Cerebellar cortex (tissue), 1 donor: ENCODE measurements at regions not wholly inside any gene's neighbourhood (a gene's known extent, or its start where the extent isn't known, plus 50 kb on each side); places are given as distances from the start of the nearest gene placed in this dataset.

Source experiments
- DNase-seq: peaks from one replicate; pipeline ENCODE4 v3.0.0-alpha.2; 2015; ENCODE audit warnings: low spot score

DNA sequence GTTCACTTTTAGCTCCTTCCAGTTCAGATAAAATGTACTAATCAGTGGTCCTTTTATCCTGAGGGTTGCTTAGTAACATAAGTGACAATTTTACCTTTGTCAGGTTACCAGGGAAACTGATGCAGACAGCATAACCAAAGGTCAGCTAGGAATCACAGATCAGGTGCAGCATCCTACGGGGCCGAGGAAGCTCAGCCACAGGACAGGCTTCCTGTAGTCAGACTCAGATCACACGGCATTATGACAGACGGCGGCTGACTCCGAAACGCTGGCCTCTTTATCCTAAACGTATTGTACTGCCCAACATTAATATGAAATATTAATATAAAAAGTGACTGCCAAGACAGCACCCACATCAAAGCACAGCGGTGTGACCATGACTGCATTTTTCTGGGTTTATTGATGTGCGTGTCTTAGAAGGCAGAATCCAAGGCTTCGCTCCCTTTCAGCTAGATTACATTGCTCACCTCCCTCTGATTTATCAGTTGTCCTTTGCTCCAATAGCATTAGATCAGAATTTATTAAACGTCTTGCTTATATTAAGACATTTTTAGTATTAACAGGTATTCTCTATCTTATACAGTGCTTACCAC is 444.5 kb downstream of the CMPK2 start:
- DNase-seq = no peak

DNA sequence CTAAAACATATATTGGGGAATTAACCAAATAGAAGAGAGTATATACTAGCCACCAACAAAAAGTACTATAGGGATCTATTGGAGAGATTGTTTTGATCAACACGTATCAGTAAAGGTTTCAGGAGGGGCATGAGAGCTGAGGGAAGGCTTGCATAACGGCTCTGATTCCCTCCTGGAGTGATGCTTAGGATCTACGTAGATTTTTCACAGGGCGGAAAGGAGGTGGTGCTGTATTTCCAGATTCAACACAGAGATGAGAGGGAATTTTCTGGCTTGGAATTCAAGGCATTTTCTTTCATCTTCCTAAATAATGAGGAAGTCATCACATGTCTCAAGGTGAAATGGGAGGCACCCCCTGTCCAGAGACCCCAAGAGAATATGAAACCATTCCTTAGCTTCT is 443.8 kb downstream of the CMPK2 start:
- no peak for DNase-seq

DNA sequence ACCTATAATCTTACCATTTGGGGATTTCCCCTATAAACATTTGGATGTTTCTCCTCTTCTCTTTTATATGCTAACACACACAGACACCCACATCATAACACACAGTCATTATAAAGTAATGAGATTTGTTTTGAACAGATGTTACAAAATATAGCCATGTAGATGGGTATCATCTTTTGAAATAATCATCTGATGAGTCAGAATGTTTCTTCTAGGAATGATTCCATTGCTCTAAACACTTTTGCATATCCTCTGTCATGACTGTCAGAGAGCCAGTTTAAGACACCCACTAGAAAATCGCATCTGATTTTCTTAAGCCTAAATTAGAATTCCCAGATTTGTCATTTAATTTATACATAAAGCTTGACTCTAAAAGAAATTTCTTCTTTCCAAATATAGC is 442.6 kb downstream of the CMPK2 start:
- no peak for DNase-seq

DNA sequence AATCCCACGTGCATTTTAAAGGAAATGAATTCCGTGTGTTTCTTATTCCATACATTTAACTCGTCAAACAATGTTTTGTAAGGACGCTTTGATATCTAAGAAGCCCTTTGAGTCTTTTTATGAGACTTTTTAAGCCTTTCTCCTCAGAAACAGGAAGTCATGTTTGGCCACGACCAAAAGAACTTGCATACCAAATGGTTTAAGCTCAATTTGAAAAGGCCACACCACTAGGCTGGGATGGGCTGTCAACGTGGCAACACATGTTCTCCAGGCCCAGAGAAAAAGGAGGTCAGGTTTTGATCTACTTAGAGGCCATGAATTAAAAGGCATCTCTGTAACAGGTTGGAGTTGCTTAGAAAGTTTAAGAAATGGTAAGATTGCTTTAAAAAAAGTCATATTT is 441.8 kb downstream of the CMPK2 start:
- no peak for DNase-seq

DNA sequence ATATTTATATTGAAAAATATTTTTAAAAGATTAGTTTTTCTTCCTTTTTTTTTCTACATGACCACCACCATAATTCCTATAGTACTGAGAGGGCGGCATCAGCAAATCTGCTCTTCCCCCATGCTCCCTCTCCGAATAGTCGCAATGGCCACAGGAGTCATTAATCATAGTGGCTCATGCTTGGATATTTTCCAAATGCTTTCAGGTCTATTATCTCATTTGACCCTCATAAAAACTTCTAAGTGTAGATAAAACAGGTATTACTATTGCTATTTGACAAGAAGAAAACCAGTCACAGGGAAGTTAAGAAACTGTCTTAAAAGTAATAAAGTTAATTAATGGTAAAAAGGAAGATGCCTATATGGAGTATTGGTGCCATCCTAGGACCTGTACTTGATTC is 440.7 kb downstream of the CMPK2 start:
- no peak for DNase-seq

DNA sequence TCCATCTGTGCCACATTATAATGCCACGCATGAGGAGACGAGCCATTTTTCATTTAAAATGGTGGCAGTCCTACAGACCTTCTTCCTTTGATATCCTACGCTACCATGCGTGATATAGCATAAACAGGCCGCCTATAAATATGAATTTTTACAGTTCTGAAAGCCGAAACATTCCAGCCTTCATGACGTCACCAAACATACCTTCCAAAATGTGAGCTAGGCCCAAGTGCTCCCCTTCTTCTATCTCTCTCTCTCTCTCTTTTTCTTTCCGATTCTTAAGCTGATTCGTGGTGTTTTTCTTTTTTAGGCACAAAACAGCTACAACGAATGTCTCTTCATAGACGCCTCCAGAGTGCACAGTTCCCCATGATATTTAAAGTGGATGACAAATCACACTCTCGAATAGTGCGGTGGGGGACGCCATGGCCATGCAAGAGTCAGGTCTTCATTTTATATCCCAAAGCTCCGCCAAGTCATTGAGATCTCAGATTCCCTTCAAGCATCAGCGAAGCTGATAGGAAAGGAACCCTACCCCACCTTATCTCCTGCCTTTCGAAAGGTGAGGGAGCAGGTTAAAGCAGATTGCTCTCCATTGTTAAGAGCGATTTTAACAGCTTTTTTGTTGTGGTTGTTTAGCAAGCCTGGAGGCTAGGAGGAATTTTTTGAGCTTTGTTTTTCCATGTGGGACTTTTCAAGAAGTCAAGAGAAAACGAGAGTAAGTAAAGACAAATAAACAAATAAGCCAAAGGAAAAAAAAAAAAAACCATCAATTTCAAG is 436.3 kb downstream of the CMPK2 start:
- DNase-seq = no peak

DNA sequence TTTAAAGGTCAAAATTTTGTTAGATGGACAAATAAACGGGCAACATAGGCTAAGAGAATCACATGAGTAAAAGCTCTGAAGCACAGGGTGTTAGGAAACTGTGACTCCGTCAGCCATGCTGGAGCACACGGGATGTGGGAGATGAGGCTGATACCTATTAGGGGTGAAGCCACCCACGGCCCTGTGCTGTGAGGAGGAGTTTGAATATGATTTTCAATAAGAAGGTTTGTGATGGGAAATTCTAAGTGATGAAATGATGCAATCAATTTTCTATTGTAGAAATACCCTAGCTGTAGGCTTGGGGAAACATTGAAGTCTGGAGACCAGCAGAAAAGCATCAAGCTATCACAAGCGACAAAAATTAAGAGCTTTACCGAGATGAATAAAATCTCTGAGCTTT is 431.3 kb downstream of the CMPK2 start:
- no peak for DNase-seq

DNA sequence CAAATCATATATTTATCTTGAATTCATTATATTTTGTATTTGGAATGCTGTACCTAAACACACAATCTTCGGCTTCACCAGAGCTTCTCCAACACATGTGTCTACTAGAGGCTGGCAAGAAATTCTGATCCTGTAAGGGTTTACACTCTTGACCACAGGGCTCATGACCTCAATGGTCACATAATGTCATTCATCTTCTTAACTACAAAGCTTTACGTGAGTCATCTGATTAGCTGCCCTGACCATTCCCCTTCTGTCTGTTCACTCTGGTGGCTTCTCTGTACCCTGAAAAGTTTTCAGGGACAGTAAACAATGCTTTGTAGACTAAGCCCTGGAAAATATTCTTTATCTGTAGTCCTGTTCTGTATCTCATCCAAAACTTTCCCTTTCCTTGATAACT is 423.9 kb downstream of the CMPK2 start:
- no peak for DNase-seq

DNA sequence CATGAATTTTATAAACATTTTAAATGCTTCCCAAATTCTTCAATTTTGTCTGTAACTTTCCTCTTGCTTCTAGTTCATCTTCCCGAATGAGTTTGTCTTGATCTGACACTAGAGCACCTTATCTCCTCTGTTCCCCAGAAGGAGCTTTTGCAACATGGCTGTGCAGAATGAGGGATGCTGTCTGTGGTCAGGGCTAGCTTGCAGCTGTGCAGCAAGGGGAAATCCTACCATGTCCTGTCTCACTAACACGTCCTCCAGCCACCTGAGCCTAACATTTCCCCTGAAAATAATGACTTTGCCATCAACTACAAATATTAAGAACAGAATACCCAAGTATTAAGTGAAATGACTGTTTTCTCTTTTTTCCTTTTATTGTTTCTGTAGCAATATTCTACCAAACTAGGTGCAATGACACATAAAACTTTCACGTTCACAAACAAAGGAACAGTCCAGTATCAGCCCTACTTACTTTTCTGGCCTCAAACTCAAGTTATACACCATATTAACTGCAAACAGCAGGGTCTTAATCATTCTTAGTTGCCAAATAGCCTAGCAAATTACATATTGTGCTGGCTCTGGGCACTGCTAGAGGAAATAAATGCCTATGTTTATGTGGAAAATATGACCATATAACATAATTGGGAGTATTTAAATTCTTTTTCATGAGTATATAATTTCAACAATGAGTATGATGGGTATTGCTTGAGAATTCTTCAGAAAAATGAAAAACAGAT is 423.3 kb downstream of the CMPK2 start:
- no peak for DNase-seq

DNA sequence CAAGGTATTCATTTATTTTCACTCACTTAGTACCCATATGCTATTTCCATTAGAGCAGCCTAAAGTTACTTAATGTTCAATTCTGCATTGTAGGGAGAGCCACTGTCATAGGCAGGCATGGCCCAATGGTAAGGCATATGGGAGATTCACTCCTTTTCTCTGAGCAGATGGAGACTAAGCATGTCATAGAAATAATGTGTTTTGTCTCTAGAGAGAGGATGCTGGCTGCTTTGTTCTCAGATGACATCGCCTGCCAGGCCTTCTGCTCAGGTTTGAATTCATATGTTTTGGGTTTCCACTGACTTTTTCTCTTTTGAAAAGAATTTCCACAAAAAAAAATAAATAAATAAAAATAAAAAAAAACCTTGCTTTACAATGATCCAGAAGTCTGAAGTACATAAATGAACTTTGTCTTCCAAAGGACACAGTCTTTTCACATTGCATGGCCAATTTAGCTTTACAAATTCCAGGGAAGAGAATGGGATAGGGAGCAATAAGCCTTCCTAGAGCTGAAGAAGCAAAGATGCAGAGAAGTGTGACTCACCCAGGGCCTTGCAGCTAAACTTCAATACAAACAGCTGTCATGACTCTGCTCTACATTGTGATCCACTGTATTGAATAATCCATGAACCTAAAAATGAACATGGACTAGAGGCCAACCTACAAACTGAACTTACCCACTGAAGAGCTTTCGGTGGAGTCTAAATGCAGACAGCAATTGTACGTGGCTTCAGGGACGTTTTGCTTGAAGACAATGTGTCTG is 422.5 kb downstream of the CMPK2 start:
- no peak for DNase-seq

DNA sequence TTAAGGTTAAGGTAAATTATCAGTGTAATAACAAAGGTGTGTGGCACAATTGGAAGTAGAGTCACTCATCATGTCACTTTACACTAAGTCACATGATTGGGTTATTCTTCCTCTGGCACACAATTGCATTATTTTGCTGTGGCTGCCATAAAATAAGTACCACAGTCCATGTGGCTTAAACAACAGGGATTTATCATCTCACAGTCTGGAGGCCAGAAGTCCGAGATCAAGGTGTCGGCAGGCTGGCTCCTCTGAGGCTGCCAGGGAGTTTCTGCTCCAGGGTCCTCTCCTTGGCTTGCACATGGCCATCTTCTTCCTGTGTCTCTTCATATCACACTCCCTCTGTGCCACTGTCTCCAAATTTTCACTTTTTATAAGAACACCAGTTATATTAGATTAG is 421.2 kb downstream of the CMPK2 start:
- no peak for DNase-seq

DNA sequence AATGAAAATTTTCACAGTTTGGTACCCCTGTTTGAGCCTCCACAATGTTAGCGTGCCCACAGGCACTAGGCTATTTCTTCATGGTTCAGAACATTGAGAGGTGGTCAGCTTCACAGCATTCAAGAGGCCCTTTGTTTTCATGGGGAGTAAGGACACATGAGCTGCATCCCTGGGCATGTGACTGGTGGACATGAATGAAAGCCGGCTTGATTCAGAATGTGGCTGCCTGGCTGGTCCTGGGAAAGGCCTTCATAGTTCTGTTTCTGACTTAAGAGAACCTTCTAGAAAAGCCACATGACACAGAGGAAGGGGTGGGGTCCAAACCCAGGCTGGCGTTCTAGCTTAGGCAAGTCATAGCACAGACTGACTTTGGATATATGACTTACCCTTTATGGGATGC is 420.6 kb downstream of the CMPK2 start:
- DNase-seq = no peak

DNA sequence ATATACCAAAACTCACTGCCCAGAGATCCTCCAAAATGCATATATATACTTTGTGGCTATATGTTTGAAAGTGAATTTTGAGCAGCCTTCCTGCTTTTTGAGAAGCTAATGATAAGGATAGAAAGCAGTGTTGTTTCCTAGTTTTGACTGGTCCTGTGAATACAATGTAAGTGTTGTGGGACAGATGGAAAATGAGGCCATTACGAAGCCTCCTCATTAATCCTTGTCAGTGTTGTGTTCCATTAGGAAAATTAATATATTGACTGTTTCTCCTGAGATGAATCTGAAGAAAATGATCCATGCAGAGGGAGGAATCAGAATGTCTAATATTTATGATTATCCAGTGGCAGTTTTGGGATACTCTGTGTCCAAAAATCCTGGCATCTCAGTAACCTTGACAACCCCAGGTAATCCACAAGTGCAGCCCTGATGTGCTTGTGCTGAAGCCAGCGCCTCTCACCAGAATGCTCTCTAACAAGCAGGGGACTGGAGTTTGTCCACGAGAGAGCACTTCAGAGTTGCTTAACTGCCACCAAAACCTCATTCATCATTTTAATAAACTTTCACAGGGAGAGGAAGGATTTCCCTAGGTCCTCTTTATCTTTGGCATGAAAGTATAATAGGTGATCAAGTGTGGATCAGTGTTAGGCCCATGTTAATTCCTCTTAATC is 418.6 kb downstream of the CMPK2 start:
- DNase-seq = no peak

DNA sequence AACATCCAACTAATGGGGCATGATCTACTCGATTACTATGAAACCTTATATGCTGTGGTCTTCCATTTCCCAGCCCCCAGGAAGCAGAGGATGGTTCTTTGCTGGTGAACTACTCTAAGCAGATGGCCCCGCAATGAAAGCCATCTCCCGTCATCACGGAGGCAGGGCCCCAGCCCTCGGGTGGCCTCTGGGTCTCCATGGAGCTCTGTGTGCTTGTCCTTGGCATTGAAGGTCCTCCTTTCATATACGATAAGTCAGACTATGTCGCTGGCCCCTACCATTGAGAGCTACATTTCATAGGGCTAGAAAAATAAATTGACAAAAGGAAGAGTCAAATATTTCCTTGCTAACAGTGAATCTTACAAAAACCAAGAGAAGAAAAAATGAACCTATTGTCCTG is 416.8 kb downstream of the CMPK2 start:
- no peak for DNase-seq

DNA sequence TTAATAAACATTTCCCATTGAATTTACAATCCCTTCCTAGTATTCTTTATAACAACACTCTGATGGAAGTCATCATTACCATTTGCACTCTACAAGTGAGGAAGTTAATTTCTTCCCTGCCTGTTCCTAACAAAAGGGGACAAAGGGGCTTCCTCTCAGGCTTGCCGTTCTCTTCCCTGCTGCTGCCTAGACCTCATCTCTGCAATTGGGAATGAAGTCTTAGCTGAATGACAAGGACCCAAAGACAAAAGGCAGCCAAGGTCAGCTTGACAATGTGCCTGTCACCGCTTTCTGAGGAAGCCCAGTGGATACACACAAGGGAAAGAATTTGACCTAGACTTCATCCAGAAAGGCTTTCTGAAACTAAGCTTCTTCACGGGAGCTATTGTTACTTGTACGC is 416.4 kb downstream of the CMPK2 start:
- no peak for DNase-seq

DNA sequence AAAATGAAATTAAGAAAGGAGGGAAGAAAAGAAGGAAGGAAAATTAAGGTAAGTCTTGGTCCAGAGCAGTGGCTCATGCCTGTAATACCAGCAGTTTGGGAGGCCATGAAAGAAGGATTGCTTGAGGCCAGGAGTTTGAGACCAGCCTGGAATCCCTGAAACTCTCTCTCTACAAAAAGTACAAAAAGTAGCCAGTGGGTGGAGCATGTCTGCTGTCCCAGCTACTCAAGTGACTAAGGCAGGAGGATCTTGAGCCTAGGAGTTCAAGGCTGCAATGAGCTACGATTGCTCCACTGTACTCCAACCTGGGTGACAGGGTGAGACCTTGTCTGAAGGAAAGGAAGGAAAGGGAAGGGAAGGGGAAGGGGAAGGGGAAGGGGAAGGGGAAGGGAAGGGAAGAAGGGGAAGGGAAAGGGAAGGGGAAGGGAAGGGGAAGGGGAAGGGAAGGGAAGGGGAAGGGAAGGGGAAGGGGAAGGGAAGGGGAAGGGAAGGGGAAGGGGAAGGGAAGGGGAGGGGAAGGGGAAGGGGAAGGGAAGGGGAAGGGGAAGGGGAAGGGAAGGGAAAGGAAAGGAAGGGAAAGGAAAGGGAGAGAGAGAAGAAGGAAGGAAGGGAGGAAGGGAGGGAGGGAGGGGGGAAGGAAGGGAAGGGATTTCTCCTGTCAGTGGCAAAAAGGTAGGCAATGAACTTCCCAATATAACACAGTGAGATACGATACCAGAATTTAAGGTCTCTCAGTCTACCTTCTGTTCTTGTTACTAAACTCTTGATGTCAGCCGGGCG is 412.8 kb downstream of the CMPK2 start:
- DNase-seq = no peak

DNA sequence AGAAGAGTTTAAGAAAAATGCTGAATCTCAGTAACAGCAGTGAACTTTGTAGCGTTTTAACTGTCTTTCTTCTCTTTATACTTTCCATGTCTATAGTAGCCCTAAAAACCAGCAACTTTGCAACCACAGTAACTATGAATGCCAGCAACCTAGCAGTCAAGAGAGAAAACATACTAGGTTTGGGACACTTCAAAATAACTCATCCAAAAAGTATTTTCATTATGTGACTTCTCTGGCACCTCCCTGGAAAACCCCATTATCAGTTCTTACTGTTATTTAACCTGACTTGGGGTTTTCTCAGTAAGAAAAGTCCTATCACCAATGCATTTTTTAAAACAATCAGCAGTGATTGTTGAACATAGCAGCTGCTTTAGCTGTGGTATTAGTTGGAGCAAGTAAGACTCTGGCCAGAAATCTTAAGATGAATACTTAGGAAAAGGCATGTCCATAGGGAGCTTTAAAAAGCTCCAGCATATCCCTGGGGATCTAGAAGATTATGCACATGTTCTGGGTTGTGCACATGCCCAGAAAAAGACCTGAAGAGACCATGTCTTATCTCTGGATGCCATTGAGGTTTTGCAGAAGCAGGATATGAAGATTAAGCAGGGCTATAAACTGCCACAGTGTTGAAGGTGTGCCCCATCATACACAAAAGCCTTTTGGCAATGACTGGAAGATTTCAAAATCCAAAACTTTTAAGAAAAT is 411.3 kb downstream of the CMPK2 start:
- DNase-seq = no peak

DNA sequence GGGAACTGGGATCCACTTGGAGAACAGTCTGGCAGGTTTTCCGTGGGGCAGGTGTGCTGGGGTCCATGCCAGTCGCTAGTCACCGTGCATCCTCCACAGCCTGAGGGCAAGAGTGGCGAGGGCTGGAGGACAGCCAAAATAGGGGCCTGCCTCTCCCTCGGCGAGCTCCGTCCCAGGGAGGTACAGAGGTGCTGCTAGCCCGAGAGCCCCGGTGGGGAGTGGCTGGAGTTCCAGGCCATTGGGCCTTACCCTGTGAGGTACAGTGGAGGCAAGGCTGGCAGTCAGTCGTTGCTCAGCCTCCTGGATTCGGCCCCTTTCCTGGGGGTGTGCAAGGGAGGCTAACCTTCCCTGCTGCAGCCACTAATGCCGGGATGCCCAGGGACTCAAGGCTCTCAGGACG is 406.6 kb downstream of the CMPK2 start:
- no peak for DNase-seq

DNA sequence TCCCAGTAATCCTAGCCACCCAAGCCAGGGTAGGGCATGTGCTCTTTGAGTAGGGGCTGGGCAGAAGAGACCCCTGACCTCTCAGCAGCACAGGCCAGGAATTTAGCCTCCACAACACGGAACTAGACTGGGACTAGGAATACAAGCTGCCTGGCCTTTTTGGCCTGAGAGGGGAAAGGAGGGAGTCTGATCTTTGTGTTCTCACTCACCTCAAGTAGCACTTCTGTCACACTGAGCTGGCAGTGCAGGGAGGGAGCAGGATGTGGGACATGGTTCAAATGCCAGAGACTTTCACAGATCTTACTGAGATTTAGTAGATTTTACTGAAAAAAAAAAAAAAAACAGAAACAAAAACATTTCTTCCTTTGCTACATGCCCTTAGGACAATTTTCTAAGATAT is 395.2 kb downstream of the CMPK2 start:
- DNase-seq = no peak

DNA sequence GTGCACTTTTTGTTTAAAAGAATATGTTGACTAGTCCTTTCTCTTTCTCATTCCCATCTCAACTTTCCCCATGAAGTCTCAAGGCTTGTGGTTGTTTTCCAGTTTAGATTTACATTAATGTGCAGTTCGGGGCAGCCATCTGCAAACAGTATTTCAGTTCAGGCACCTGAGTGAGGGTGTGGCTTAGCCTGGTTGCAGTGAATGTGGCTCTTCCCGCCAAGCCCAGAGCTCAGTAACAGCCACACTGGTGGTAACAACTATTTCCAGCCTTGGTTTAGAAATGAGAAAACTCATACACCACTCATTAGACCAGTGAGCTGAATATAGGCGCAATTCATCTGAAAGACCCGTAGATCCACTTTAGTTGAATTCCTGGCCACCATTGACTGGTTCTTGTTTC is 394.3 kb downstream of the CMPK2 start:
- DNase-seq = no peak
